ENCODE measurements at regions not wholly inside any gene's neighbourhood (a gene's known extent, or its start where the extent isn't known, plus 50 kb on each side); places are given as distances from the start of the nearest gene placed in this dataset.

DNA sequence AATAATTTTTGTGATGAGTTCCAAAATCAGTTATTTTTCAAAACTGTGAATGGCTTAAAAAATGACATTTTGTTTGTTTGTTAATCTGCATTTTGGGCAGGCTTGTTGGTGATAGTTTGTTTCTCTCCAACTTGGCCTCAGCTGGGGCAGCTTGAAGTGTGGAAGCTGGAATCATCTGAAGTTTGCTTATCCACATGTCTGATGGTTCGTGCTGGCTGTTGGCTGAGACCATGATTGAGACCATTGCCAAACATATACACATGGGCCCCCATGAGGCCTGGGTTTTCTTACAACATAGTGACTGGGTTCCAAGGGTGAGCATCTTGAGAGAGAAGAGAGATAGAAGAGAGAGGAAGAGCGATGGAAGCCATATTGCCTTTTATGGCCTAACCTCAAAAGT is 201.2 kb downstream of the NDFIP2 start:
- intact Hi-C loops (cut with micrococcal nuclease; ENCODE audit: unreplicated experiment): no loop called here
- BruUV-seq (replicated peaks): no TSS peak
- no peak for DNase-seq

DNA sequence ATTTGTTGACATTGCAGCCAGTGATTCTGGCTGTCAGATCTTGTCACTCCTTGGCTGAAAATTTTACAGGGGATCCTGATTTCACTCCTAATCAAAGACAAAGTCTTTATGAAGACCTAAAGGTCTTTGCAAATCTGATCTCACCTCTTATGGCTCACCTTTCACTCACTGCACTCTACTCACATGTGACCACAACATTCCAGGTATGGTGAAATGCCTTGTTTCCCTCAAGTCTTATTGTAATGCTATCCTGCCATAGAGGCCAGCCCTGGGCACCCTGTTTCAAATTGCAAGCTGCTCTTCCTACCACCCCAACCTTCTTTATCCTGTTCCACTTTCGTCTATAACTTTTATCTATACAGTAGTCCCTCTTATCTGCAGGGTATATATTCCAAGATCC is 200.1 kb downstream of the NDFIP2 start:
- DNase-seq: peak; percentile 28 to 78

More for the DNA sequence above, 201.2 kb downstream of the NDFIP2 start:
- Histone ChIP-seq H3F3A (ENCODE audit: insufficient read depth, low read depth) (no peaks in the 10 kb centered on the region), H3K27ac (no peak overlapping the region), H3K27me3 (ENCODE audit: insufficient read depth, low read depth) (no peaks in the 10 kb centered on the region), H3K79me2 (ENCODE audit: low read depth) (no peaks in the 10 kb centered on the region), H3K9me2 (ENCODE audit: insufficient read depth) (no peaks in the 10 kb centered on the region), H4K20me1 (ENCODE audit: insufficient read depth) (no peaks in the 10 kb centered on the region), H3K4me1 (replicated peaks; ENCODE audit: insufficient read depth) (peaks cover 16% of the 10 kb centered on the region), H3K4me3 (no peak overlapping the region), H3K36me3 (ENCODE audit: low read depth) (no peaks in the 10 kb centered on the region), H3K9me3 (ENCODE audit: insufficient read depth, low read depth) (no peaks in the 10 kb centered on the region), H3K4me2 (no peak overlapping the region), H2AFZ (no peak overlapping the region)
- TF ChIP-seq EZH2 (IDR thresholded peaks at IDR 0.05; ENCODE audit: low read depth): no peak
- TF ChIP-seq, protein P1, sequence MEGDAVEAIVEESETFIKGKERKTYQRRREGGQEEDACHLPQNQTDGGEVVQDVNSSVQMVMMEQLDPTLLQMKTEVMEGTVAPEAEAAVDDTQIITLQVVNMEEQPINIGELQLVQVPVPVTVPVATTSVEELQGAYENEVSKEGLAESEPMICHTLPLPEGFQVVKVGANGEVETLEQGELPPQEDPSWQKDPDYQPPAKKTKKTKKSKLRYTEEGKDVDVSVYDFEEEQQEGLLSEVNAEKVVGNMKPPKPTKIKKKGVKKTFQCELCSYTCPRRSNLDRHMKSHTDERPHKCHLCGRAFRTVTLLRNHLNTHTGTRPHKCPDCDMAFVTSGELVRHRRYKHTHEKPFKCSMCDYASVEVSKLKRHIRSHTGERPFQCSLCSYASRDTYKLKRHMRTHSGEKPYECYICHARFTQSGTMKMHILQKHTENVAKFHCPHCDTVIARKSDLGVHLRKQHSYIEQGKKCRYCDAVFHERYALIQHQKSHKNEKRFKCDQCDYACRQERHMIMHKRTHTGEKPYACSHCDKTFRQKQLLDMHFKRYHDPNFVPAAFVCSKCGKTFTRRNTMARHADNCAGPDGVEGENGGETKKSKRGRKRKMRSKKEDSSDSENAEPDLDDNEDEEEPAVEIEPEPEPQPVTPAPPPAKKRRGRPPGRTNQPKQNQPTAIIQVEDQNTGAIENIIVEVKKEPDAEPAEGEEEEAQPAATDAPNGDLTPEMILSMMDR (conservative IDR thresholded peaks at IDR 0.05): no peak
- ChIA-PET CTCF (no interaction called here), POLR2A (ENCODE audit: unreplicated experiment) (no interaction called here)

GRCh38 chr13:79680485-79680884 is 199.5 kb downstream of the NDFIP2 start:
- H4K20me1 ChIP-seq (ENCODE audit: insufficient read depth): no peaks in the 10 kb centered on the region
- ChIA-PET POLR2A (ENCODE audit: unreplicated experiment) (interaction anchor here (0.6 to 0.8 kb wide), 3 partner anchors 44 to 659 kb away, joined by 3 to 13 read pairs (median 5); no protein-coding TSS in a partner anchor), CTCF (interaction anchor here (0.5 kb wide), 1 partner anchor 296 kb away, joined by 3 read pairs; no protein-coding TSS in a partner anchor)
- no peak overlapping the region for H2AFZ ChIP-seq
- H3K79me2 ChIP-seq (ENCODE audit: low read depth): no peaks in the 10 kb centered on the region
- no peaks in the 10 kb centered on the region for H3K9me2 ChIP-seq (ENCODE audit: insufficient read depth)
- no peak overlapping the region for H3K4me3 ChIP-seq
- intact Hi-C loops (cut with micrococcal nuclease; ENCODE audit: unreplicated experiment): loop anchor here (2.0 kb wide), 1 partner anchor 96 kb away; no protein-coding TSS in a partner anchor
- H3K27me3 ChIP-seq (ENCODE audit: insufficient read depth, low read depth): no peaks in the 10 kb centered on the region
- no peak for DNase-seq
- no peaks in the 10 kb centered on the region for H3K36me3 ChIP-seq (ENCODE audit: low read depth)
- H3K4me2 ChIP-seq: peak overlapping the region; percentile 20
- BruUV-seq (replicated peaks): no TSS peak
- TF ChIP-seq, protein P1 (conservative IDR thresholded peaks at IDR 0.05): no peak
- TF ChIP-seq EZH2 (IDR thresholded peaks at IDR 0.05; ENCODE audit: low read depth): no peak
- no peaks in the 10 kb centered on the region for H3K9me3 ChIP-seq (ENCODE audit: insufficient read depth, low read depth)
- peaks cover 16% of the 10 kb centered on the region for H3K4me1 ChIP-seq (replicated peaks; ENCODE audit: insufficient read depth)
- H3K27ac ChIP-seq: no peak overlapping the region
- H3F3A ChIP-seq (ENCODE audit: insufficient read depth, low read depth): no peaks in the 10 kb centered on the region

More for the DNA sequence above, 200.1 kb downstream of the NDFIP2 start:
- no TSS peak for BruUV-seq (replicated peaks)
- Histone ChIP-seq H3K36me3 (ENCODE audit: low read depth) (no peaks in the 10 kb centered on the region), H3K9me2 (ENCODE audit: insufficient read depth) (no peaks in the 10 kb centered on the region), H2AFZ (no peak overlapping the region), H3K79me2 (ENCODE audit: low read depth) (no peaks in the 10 kb centered on the region), H3K27ac (no peak overlapping the region), H3K4me2 (peak overlapping the region; percentile 20), H4K20me1 (ENCODE audit: insufficient read depth) (no peaks in the 10 kb centered on the region), H3K27me3 (ENCODE audit: insufficient read depth, low read depth) (no peaks in the 10 kb centered on the region), H3K4me1 (replicated peaks; ENCODE audit: insufficient read depth) (peaks cover 16% of the 10 kb centered on the region), H3F3A (ENCODE audit: insufficient read depth, low read depth) (no peaks in the 10 kb centered on the region), H3K4me3 (no peak overlapping the region), H3K9me3 (ENCODE audit: insufficient read depth, low read depth) (no peaks in the 10 kb centered on the region)
- intact Hi-C loops (cut with micrococcal nuclease; ENCODE audit: unreplicated experiment): loop anchor here (1.0 to 2.0 kb wide), 2 partner anchors 86 to 96 kb away; no protein-coding TSS in a partner anchor
- CTCF ChIA-PET: no interaction called here
- POLR2A ChIA-PET (ENCODE audit: unreplicated experiment): interaction anchor here (0.6 to 0.7 kb wide), 3 partner anchors 43 to 1337 kb away, joined by 3 to 5 read pairs (median 4); no protein-coding TSS in a partner anchor
- TF ChIP-seq, protein P1 (conservative IDR thresholded peaks at IDR 0.05): no peak
- no peak for TF ChIP-seq EZH2 (IDR thresholded peaks at IDR 0.05; ENCODE audit: low read depth)
